Small intestine (tissue), 7 donors: ENCODE measurements at regions not wholly inside any gene's neighbourhood (a gene's known extent, or its start where the extent isn't known, plus 50 kb on each side); places are given as distances from the start of the nearest gene placed in this dataset.

ENCODE experiments used
- DNase-seq, 2 donors: peaks; one replicate each; pipeline versions ENCODE4 v3.0.0 to v3.0.0-alpha.2; 2013
- FAIRE-seq: peaks from 2 replicates; lab custom pipeline; 2012; peaks lifted over from hg19 to GRCh38; lab: Jason Lieb, UNC
- H3K27ac ChIP-seq, 3 donors: one replicate each; pipeline ENCODE4 v1.5.1; 2013; ENCODE audit warnings: low read length in 2 of 3, mild to moderate bottlenecking in 2 of 3, control low read depth in 1 of 3, inconsistent platforms in 1 of 3, low read depth in 1 of 3, moderate library complexity in 1 of 3
- H3K27me3 ChIP-seq, 3 donors: one replicate each; pipeline ENCODE4 v1.6.1; 2013; ENCODE audit warnings: low read length in 3 of 3, inconsistent platforms in 1 of 3; ENCODE audit not compliant: control insufficient read depth in 3 of 3, insufficient read depth in 3 of 3
- H3K36me3 ChIP-seq, 3 donors: one replicate each; pipeline ENCODE4 v1.6.1; 2013; ENCODE audit warnings: low read length in 3 of 3, inconsistent platforms in 1 of 3, low read depth in 1 of 3, mild to moderate bottlenecking in 1 of 3, moderate library complexity in 1 of 3; ENCODE audit not compliant: control insufficient read depth in 3 of 3, insufficient read depth in 2 of 3
- H3K4me1 ChIP-seq, 3 donors: one replicate each; pipeline ENCODE4 v1.6.1; 2013; ENCODE audit warnings: low read length in 2 of 3, inconsistent platforms in 1 of 3, low read depth in 1 of 3, mild to moderate bottlenecking in 1 of 3, moderate library complexity in 1 of 3; ENCODE audit not compliant: control insufficient read depth in 3 of 3, insufficient read depth in 2 of 3
- H3K4me3 ChIP-seq, 3 donors: one replicate each; pipeline ENCODE4 v1.5.1; 2013; ENCODE audit warnings: low read length in 3 of 3, control low read depth in 1 of 3, inconsistent platforms in 1 of 3, low read depth in 1 of 3, mild to moderate bottlenecking in 1 of 3, moderate library complexity in 1 of 3
- H3K9me3 ChIP-seq, 2 donors: one replicate each; pipeline ENCODE4 v1.6.1; 2013; ENCODE audit warnings: low read depth in 1 of 2, low read length in 1 of 2; ENCODE audit not compliant: control insufficient read depth in 2 of 2, insufficient read depth in 1 of 2
- WGBS, 3 donors: extraction: QIAGEN DNeasy Blood & Tissue Kit; methylation state at CpG; one replicate each; pipeline ENCODE4 v1.1.7; 2013; 5-methylcytosine and 5-hydroxymethylcytosine counted together
- donor health status: healthy with polysubstance abuse.
- donor health status: control.
- donor health status: control.
- donor health status: Bipolar disorder and iron deficiency.
- donor health status: healthy.

DNA sequence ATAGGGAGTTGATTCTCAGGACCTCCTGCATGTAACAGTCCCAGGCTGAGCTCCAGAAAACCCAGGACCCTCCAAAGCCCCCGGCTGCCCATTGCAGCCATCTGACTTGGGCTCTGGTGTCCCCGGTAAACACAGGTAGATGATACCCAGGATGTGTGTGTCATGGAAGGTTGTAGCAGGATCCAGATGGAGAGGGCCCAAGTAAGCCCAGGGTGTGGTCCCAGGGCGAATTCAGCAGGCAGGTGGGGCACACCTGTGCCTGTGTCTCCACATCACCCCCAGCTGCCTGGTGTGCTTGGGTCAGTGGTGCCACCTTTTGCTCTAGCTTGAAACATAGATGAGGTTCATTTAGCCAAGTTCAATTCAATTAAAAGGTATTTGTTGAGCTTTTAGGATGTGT lies 524.1 kb downstream of the GLRX3 start:
- no peak overlapping the region for H3K27ac ChIP-seq
- H3K4me1 ChIP-seq: no peaks in the 10 kb centered on the region
- H3K27me3 ChIP-seq: no peaks in the 10 kb centered on the region
- FAIRE-seq (no peak), DNase-seq (no peak)
- no peaks in the 10 kb centered on the region for H3K9me3 ChIP-seq
- no peak overlapping the region for H3K4me3 ChIP-seq
- 54 to 67% (median 67%) methylated on average over 3 of the region's 3 CpGs for WGBS, 3 donors
- no peaks in the 10 kb centered on the region for H3K36me3 ChIP-seq

- no peak for FAIRE-seq
- H3K36me3 ChIP-seq: no peaks in the 10 kb centered on the region
- H3K27ac ChIP-seq: no peak overlapping the region
- H3K9me3 ChIP-seq: no peaks in the 10 kb centered on the region
- DNase-seq: no peak
- WGBS, 3 donors: 79 to 89% (median 83%) methylated on average over 7 of the region's 7 CpGs
- no peaks in the 10 kb centered on the region for H3K27me3 ChIP-seq
- no peaks in the 10 kb centered on the region for H3K4me1 ChIP-seq
- no peak overlapping the region for H3K4me3 ChIP-seq
These were observed 525.2 kb downstream of the GLRX3 start for GRCh38 chr10:130661419-130661818.

DNA sequence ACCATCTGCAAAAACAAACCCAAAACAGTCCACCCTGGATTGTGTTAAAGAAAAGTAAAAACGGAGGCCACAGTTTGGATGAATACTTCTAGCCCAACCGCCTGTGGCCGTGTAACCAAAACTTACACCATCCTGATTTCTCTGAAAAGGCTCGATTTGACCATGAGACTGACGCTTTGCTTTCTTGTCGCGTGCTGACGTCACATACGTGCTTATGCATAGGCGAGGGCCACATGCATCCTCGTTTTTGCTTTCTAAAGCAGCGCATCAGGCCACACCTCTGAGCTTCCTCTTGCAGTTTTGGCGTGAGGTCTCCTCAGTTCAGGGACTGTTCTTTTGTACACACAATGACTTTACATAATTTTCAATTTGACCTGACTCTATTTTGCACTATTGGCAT lies 526.6 kb downstream of the GLRX3 start:
- H3K27ac ChIP-seq: no peak overlapping the region
- FAIRE-seq: no peak
- H3K4me1 ChIP-seq: no peaks in the 10 kb centered on the region
- H3K27me3 ChIP-seq: no peaks in the 10 kb centered on the region
- no peaks in the 10 kb centered on the region for H3K9me3 ChIP-seq
- DNase-seq: no peak
- 87 to 93% (median 93%) methylated on average over 13 of the region's 13 CpGs for WGBS, 3 donors
- no peaks in the 10 kb centered on the region for H3K36me3 ChIP-seq
- no peak overlapping the region for H3K4me3 ChIP-seq

- Histone ChIP-seq H3K4me3 (no peak overlapping the region), H3K27ac (no peak overlapping the region), H3K36me3 (no peaks in the 10 kb centered on the region), H3K4me1 (no peaks in the 10 kb centered on the region), H3K27me3 (no peaks in the 10 kb centered on the region), H3K9me3 (no peaks in the 10 kb centered on the region)
- FAIRE-seq (no peak), DNase-seq (no peak)
- WGBS, 3 donors: 63 to 74% (median 64%) methylated on average over 6 of the region's 6 CpGs
These were observed 528.3 kb downstream of the GLRX3 start for GRCh38 chr10:130664526-130664925.

DNA sequence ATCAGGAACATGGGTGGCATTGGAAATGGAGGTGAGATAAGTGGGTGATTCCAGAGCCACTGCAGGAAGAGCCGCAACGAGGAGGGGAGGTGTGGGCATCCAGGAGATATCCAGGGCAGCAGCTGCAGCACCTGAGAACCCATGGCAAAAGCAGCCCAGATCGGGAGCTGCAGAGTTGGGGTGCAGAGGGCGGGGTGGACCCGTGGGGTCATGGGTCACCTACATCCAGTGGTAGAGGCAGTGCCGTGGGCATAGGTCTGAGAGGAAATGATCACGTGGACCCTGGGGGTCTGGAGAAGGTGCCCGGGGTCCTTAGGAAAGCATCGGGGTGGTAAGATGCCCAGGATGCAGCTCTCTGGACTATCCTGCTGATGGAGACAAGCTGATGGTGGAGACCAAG lies 530.0 kb downstream of the GLRX3 start:
- no peak overlapping the region for H3K27ac ChIP-seq
- H3K4me1 ChIP-seq: no peaks in the 10 kb centered on the region
- no peaks in the 10 kb centered on the region for H3K27me3 ChIP-seq
- 74 to 86% (median 80%) methylated on average over 9 of the region's 9 CpGs for WGBS, 3 donors
- no peak overlapping the region for H3K4me3 ChIP-seq
- H3K36me3 ChIP-seq: no peaks in the 10 kb centered on the region
- no peak for FAIRE-seq
- no peak for DNase-seq
- no peaks in the 10 kb centered on the region for H3K9me3 ChIP-seq

GRCh38 chr10:130686689-130687300 lies 550.6 kb downstream of the GLRX3 start:
- FAIRE-seq (no peak), DNase-seq (peak; percentile 21 to 26)
- Histone ChIP-seq H3K4me1 (no peaks in the 10 kb centered on the region), H3K36me3 (no peaks in the 10 kb centered on the region), H3K9me3 (peaks cover 0 to 5% of the 10 kb centered on the region in 2 donors), H3K27me3 (no peaks in the 10 kb centered on the region), H3K4me3 (no peak overlapping the region), H3K27ac (no peak overlapping the region)
- WGBS, 3 donors: 19 to 34% (median 24%) methylated on average over 6 of the region's 6 CpGs

DNA sequence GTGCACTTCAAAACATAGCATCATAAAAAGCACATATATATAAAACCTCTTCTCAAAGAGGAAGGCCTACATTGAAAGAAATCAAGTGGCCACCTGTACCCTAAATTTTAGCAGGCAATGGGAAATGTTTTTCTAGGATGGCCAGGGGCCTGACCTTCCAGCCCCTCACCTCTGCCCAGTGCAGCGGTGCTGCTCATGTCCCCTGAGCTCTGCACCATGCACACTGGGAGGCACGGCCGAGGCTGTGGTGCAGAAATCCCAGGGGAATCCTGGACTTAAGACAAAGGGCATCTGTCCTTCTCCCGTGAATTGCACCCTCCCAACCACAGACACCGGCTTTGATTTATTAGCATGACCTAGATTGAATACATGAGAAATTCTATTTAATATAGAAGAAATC lies 551.4 kb downstream of the GLRX3 start:
- Histone ChIP-seq H3K4me1 (no peaks in the 10 kb centered on the region), H3K27me3 (no peaks in the 10 kb centered on the region), H3K9me3 (peaks cover 0 to 5% of the 10 kb centered on the region in 2 donors), H3K27ac (no peak overlapping the region), H3K36me3 (no peaks in the 10 kb centered on the region), H3K4me3 (no peak overlapping the region)
- FAIRE-seq (no peak), DNase-seq (no peak)
- 37 to 66% (median 51%) methylated on average over 5 of the region's 5 CpGs for WGBS, 3 donors

DNA sequence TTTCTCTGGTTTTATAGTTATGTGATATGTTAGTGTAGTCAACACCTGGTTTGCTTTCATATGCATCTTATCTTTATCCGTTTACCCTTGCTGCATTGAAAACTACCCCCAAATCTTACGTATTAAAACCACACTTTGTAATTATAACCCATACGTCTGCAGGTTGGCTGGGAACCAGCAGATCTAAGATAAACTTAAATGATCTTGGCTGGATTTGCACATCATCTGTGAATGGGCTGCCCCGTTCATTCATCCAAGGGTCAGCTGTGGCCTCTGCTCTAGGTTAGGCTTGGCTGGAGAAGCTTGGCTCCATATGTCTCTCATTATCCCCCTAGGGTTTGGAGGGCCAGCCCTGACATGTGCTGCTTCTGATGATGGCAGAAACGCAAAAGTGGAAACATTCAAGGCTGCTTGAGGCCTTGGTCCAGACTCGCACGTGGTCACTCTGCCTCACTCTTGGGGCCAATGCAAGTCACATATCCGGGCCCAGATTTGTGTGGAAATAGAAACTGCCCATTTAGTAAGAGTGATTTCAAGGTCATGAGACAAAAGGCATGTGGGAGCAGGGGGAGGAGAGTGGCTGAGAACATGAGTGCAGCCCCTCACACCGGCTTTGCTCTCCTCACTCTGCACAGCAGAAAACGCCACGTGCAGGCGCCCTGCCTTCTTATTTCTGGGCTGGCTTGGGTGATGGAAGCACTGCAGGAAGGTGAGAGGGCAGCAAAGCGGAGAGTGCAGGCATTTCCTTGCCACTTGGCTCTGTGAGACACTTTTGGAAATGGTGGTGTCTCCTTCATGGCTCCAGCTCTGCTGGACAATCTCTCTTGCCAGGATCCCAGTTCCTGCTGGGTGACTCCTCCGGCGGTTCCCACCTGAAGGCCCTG lies 553.8 kb downstream of the GLRX3 start:
- Histone ChIP-seq H3K27ac (no peak overlapping the region), H3K36me3 (no peaks in the 10 kb centered on the region), H3K27me3 (no peaks in the 10 kb centered on the region), H3K9me3 (peaks cover 0 to 4% of the 10 kb centered on the region in 2 donors), H3K4me1 (no peaks in the 10 kb centered on the region), H3K4me3 (no peak overlapping the region)
- no peak for DNase-seq
- WGBS, 3 donors: 69 to 74% (median 73%) methylated on average over 15 of the region's 15 CpGs
- no peak for FAIRE-seq
